NCI-H446 (cell line): ENCODE measurements at regions not wholly inside any gene's neighbourhood (a gene's known extent, or its start where the extent isn't known, plus 50 kb on each side); places are given as distances from the start of the nearest gene placed in this dataset.

Source experiments
- DNase-seq, 2 experiments: peaks; one replicate each; lab custom pipeline; 2025; lab: John Stamatoyannopoulos, UW

DNA sequence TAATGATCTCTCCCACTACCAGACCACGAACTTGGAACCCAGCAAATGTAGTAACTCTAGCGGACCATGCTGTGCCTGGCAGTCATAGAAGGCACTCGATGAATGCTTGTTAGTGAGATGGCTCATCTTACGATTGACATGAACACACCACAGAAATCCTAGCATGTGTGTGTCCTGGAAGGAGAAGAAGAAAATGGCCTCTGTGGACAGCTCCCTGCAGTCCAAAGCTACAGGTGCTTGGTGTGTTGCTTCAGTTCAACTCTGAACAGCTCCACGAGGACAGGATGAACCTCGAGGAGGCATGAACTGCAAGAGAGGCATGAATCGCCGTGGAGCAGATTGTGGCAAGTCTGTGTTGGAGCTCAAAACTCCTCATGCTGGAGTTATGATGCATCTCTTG, 93.5 kb downstream of the KLF6 start:
- DNase-seq: no peak

DNA sequence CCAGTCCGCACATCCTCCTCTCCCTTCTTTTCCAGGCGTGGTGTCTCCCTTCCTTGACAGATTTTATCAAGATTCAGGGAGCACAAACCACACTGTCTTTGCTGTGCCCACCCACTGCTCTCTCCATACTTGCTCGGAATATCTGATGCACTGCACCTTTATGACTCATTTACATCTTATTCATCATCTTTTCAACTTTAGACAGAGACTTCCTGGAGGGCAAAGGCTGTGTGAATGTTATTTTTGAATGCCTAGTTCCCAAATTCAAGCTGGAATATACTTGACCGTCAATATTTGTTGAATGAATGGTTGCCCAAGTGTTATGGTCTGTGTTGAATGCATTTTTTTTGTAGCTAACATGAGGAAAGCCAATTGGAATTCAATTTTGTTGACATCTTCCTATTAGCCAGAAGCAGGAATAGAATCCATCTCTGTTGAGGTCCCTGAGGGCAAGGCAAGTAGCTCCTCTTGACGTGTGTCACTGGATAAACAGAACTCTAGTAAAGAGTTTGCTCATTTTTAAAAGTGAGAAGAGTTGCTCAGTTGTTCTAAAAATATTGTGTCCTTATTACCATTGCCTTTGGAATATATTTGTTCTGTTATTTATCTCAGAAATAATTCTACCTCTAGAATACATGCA, 95.0 kb downstream of the KLF6 start:
- DNase-seq: no peak

DNA sequence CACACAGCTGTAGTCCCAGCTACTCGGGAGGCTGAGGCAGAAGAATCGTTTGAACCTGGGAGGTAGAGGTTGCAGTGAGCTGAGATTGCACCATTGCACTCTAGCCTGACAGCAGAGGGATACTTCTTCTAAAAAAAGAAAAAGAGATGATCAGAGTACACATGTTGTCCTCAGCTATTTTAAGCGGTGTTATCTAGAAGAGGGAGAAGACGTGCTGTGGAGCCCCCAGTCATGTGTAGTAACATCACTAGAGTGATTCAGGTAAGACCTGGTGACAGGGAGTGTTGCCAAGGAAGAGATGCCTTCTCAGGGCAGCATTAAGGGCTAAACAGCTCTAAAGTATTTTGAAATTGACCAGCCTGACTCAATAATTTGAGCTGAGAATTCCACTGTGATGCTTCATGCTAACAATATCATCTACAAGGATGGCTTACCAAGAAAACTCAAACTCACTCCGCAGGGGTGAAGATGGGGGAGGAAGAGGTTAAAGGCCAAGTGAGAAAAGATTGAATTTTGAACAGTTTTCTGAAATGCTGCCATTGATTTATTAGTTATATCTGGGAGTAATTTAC, 97.4 kb downstream of the KLF6 start:
- no peak for DNase-seq

DNA sequence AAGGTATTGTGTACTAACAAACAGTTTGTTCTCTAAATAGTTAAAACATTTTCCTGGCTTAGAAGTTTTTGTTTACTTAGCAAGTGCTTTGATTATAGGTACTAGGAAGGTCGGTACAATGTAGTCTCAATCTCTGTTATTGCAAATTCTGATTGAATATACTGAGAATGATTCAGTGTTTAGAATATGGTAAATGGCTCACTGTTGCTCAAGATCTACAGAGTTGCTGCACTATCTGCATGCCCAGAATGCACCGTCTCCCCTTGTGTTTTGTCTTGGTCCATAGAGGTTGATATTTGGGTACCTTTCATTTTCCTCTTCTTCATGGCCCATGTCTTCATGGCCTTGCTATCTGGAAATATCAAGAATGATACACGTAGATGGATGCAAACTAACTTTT, 99.6 kb downstream of the KLF6 start:
- DNase-seq: no peak

DNA sequence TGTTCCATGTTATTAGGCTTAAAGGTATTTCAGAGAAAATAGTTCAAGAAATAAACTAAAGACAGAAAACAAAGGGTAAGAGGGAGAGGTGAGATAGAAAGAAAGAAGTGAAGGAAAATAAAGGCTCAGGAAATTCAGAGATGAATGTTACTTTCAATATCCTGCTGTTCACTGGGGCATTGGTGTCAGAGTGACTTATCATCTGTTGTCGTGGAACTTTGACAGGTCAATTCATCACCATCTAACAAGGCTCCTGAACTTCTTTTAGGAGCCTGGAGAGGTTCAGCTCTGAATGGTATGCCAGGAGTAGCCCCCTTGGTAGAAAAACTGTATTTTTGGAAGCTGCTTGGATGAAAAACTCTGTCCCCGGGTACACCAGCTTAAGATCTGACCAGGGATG, 100.1 kb downstream of the KLF6 start:
- no peak for DNase-seq

DNA sequence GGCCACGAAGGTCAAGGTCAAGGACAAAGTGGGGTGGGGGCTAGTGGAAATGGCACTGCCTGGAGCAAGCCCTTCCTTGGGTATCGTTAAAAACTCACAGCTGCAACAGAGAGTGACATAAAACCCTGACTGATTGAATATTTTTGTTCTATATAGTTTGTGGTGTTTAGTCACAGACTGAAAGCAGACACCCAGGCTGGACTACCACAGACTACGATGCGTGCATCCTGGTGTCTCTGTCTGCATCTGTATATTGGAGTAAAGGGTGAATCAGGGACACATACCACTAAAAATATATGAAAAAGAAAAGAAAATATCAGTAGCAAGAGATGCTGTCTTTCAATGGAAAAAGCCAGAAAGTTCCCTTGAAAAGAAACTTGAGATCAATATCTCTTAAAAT, 101.4 kb downstream of the KLF6 start:
- DNase-seq: no peak

DNA sequence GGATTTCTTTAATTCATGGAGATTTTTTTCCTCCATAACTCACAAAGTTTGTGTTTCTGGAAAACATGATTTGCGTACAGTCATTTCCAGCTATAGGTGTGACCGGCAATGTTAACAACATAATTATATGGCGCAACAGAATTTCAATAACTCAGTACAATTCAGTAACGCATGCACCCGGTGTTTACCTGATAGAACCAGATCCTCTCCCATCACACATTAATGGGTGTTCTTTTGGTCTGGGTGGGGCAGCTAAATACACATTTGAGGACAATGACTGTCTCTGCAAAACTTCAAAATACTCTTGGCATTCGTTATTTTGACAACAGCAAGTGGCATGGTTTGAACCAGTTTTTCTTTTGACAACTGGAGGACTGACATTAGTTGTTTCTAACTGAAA, 102.3 kb downstream of the KLF6 start:
- DNase-seq: no peak

DNA sequence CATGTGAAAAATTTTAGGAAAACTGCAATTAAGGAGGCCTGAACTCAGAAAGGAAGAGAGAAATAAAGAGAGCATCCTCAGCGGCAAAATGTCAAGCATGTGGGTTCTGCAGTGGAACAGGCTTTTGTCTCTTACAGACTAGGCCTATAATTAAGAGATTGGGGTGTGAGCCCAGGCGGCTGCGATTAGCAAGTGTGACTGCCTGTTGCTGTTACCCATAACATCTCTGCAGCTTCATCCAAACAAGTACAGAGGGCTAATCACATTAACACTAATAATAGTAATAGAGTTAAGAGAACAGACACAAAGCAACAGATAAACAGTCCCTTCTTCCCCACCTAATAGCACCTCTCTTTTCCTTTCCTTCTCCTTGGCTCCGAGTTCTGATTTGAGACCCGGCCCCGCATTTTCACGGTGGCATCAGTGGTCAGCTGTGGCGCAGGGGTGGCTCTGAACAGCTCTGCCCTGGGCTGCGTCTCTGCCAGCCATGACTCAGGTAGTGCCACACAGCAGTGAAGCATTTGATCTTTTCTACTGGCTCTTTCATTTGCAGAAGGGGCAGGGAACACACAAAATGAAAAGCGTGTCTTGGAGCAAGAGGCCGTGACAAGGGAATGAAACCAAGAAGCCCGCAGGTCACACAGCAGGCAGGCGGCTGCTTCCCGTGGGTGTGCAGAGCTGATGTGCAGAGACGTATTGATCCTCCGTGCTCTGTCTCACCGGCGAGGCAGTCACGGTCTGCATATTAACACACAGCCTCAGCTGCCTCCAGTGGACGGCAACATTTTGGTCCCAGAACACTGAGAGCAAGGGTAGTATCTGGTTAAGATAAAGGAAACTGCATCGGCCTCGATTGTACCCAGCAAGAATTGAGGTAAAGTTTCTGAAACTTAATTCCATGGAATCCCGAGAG, 103.1 kb downstream of the KLF6 start:
- DNase-seq: no peak

DNA sequence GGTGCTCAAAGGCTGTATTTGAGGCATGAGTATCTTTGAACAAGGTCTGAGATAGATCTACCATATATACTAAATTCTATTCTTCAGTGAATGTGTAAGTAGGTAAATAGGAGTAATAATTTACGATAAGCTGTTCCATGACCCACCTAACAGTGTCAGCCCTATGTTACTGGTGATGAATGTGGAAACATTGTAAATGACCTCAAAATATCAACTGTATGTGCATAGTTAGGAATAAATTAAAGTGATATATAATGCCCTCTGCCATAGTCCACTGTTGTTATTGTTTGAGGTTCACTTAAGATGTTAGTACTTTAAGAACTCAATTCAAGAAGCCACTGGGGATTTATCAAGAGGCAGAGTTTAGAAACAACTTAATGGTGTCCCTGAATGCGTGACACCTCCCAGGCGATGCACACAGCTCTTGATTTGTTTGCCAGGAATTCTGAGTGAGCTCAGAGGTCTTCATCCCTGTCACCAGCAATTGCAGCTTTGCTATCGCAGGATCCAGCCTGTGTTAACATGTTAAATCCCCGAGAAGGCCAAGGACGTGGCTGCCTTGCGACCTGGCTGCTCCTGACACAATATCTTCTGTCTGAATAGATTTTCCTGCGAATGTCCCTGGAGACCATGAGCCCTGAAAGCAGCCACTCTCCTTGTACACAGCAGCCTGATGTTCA, 104.9 kb downstream of the KLF6 start:
- DNase-seq: no peak

DNA sequence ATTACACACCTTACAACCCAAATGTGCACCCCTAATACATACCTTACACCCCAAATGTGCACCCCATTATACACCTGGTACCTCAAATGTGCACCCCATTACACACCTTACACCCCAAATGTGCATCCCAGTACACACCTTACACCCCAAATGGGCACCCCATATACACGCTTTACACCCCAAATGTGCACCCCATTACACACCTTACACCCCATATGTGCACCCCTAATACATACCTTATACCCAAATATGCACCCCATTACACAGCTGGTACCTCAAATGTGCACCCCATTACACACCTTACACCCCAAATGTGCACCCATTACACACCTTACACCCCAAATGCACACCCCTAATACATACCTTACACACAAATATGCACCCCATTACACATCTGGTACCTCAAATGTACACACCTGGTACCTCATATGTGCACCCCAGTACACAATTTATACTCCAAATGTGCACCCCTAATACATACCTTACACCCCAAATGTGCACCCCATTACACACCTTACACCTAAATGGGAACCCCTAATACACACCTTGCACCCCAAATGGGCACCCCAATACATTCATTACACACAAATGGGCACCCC, 106.3 kb downstream of the KLF6 start:
- DNase-seq: no peak

DNA sequence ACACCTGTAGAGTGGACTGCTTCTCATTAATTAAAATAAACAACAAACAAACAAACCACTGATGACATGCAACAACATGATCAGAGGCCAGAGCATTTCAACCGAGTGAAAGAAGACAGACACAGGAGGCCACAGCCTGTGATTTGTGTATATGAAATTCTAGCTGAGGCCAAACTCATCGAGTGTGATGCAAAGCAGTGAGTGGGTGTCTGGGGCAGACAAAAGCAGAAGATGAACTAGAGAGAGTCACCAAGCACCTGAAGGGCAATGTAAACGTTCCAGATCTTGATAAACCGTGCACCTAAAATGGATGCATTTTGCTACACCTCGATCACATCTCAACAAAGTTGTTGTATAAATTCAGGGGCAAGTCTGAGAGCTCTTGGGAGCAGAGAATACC, 108.4 kb downstream of the KLF6 start:
- DNase-seq: no peak

DNA sequence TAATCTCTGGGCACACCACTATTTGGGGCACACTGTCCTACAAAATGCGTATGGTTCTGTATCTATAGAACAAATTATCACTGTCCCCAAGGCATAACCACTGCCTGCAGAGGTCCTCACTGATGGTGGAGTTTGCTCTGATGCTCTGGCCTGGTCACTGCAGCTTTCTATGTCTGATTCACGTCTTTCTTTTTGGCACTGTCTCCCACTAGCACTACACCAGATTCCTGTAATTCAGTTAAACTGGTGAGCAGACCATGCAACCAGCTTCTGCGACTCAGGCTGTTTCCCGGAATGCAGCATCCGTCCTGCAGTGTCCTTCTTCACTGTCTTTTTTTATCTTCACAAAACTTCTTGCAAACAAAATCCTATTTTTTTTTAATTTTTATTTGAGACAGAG, 112.8 kb downstream of the KLF6 start:
- DNase-seq: no peak

DNA sequence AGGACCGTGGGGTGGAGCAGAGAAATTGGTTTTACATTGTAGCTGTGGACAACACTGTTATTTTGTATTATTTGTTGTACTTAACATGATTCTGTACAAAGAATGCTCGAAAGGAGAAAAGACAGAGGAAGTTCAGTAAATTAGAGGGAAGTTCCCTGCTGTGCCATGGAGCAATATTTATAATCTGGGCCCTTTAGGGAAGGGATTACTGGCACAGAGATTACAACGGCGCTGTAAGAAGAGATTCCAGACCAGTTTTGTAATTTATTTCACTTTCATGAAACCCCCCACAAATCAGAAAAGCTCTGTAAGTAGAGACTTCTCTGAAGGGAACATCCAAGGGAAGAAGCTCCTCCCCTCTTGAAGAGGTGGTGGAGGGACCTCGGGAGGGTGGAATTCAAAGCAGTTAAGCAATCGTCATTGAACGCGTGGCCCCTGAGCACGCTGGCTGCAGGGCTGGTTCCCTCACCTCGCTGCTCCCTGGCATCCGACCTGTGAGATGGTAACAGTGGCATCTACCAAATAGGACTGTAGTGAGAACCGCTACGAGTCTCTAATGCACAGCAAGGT, 113.5 kb downstream of the KLF6 start:
- no peak for DNase-seq

DNA sequence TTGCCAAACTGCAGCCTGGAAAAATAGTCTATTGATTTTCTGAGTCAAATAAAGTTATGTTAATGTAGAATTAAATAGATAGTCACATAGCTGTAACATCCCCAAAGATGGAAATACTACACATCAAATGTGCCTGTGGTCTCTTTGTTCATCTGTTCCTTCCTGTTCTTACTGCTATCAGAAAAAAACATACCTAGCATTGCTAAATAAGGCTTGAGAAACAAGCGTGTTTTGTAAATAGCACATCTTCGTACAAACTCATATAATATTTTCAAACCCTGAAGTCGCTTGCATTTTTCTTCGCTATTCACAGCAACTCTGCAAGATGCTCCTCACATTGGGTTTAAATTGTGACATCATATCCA, 116.1 kb downstream of the KLF6 start:
- no peak for DNase-seq

DNA sequence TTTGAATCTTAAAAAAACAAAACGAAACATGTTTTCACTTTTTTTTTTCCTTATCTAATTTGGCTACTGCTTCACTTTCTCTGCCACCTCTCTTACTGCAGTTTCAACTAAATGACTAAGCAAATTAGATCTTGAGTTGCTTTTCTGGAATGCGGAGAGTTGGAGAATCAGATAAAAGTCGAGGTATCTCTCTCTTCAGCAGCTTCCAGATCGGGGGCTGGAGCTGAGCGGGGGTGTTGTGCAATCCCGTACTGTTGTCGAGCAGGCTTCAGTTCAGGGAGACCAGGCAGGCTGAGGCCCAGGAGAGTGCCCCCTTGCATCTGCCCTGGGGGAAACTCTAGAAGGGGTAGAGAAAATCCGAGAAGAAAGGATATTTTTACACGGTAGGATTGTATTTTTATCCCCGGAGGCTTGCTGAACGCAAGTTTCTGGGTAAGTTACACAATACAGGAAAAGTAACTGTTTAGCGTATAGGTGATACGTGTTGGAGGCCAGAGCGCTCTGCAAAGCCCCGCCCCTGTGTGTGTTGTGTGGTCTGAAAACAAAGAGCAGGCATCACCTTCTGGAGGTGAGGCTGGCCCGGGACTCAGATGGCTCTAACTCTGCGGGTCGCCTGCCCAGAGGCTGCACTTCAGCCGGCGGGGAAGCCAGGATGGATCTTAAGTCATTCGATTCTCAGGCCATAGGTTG, 116.6 kb downstream of the KLF6 start:
- no peak for DNase-seq

DNA sequence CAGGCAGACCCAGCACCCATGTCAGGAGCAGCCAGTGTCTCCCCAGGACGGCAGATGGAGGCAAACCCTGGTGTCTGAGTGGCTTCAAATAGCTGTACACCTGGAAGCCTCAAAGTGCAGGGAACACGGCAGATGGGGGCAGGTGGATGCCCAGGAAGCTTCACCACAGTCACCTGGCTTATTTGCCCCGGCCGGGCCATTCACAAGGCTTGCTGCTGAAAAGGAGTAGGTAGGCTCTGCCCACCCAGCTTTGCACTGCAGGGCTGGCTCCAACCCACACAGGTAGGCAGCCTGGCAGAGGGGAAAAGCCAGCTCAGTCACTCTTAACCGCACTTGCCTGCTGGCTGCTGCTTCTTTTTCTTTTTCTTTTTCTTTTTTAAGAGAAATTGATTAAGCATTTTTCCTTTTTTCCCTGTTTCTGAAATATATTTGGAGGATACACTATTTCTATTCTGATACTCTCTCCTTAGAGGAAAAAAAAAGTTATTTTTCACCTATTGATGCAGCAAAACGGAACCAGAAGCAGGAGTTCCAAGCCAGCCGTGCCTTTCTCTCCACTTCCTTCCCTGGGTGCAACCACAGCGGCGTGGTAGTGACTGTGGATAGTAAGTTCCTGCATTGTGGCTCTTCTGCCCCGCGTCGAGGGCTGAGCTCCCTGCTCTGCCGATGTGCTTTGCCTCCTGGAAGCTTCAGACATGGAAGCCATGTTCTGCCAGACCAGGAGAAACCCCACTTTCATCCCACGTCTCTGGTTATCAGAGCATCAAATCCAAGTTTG, 118.3 kb downstream of the KLF6 start:
- DNase-seq: no peak

DNA sequence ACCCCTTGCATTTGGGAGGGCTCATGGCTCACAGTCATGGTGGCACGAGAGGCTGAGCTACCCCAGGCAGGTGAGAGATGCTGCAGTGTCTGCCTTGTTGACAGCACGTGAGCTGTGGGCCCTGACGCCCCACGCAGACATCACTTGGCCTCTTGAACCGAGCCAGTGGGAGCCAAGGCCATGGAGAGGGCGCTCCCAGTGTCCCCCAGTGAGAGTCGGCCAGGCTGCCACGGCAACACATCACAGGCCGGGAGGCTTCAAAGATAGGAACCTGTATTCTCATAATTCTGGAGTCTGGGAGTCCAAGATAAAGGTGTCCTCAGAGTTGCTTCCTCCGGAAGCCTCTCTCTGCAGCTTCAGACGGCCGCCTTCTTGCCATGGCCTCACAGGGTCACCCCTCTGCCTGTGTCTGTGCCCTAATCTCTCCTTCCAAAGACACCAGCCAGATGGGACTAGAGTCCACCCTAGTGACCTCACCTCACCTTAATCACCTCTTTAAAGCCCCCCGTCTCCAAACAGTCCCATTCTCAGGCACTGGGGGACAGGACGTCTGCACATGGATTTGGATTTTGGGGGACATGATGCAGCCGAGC, 119.6 kb downstream of the KLF6 start:
- DNase-seq: no peak

DNA sequence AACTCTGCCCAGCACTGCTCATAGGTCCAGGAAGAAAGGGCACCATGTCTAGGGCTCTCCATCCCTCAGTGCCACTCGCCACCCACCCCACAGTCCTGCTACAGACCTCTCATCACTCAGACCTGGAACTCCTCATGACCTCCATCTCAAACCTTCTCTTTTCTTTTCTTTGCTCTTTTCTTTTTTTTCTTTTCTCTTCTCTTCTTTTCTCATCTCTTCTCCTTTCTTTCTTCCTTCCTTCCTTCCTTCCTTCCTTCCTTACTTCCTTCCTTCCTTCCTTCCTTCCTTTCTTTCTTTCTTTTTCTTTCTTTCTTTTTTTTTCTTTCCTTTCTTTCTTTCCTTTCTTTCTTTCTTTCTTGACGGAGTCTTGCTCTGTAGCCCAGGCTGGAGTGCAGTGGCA, 122.2 kb downstream of the KLF6 start:
- no peak for DNase-seq

DNA sequence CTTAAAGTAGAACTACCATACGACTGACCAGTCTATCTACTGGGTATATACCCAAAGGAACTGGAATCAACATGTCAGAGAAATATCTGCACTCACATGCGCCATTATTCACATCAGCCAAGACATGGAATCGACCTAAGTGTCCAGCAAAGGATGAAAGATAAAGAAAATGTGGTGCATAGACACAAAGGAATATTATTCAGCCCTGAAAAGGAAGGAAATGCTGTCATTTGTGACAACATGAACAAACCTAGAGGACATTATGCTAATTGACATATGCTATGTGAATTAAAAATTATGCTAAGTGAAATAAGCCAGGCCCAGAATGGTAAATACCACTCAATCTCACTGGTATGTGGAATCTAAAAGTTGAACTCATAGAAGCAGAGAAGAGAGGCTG, 123.7 kb downstream of the KLF6 start:
- DNase-seq: no peak

DNA sequence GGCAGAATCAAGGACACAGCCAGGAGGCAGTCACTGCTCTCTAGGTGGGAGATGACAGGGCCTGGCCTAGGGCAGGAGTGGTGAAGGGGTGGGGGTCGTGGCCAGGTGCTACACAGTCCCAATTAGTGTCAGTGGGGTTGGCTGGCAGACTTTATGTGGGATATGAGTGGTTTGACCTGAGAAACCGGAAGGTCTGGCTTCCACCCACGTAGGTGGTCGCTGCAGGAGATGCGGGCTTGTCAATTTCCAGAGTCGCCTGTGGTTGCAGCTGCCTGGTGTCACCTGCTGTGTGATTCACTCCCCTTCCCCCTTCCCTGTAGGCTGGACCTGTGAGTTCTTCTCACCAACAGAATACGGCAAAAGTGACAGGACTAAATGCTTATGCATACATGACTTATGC, 124.3 kb downstream of the KLF6 start:
- DNase-seq: no peak
